ENCODE measurements at regions not wholly inside any gene's neighbourhood (a gene's known extent, or its start where the extent isn't known, plus 50 kb on each side); places are given as distances from the start of the nearest gene placed in this dataset.

DNA sequence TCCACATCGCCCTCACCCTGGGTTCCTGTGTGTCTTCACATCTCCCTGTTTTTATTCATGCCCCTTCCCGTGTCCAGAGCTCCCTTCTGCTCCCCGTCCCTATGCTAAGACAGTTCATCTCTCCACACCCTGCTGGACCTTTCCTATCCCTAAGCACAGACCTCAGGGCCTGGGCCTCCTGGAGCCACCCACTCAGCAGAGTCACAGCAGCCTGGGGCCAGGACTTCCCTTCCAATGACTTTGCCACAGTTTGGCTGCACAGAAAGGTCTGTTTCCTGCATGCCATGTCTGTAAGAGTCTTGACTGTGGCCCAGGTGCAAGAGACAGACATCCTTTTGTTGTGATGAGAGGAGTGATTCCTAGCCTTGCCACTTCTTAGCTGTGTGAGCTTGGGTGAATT lies 470.7 kb downstream of the TSHZ3 start:
- TF ChIP-seq, protein P1, sequence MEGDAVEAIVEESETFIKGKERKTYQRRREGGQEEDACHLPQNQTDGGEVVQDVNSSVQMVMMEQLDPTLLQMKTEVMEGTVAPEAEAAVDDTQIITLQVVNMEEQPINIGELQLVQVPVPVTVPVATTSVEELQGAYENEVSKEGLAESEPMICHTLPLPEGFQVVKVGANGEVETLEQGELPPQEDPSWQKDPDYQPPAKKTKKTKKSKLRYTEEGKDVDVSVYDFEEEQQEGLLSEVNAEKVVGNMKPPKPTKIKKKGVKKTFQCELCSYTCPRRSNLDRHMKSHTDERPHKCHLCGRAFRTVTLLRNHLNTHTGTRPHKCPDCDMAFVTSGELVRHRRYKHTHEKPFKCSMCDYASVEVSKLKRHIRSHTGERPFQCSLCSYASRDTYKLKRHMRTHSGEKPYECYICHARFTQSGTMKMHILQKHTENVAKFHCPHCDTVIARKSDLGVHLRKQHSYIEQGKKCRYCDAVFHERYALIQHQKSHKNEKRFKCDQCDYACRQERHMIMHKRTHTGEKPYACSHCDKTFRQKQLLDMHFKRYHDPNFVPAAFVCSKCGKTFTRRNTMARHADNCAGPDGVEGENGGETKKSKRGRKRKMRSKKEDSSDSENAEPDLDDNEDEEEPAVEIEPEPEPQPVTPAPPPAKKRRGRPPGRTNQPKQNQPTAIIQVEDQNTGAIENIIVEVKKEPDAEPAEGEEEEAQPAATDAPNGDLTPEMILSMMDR (conservative IDR thresholded peaks at IDR 0.05 in 1 of 2, IDR thresholded peaks at IDR 0.05 in 1 of 2; ENCODE audit: low read depth in 1 of 2, low read length in 2 of 2): no peak
- TF ChIP-seq EZH2 (IDR thresholded peaks at IDR 0.05; ENCODE audit: low read length, missing control alignments): no peak

All from fibroblast of lung (primary cell).